Psoas muscle (tissue), 7 donors: ENCODE measurements at regions not wholly inside any gene's neighbourhood (a gene's known extent, or its start where the extent isn't known, plus 50 kb on each side); places are given as distances from the start of the nearest gene placed in this dataset.

Experiments used
- ATAC-seq, 4 donors: fragments of 200-7000 bp; cut with Tn5 transposase; one replicate each; pipeline ENCODE4 v1.9.1; 2020; ENCODE audit warnings: moderate library complexity in 3 of 4, mild to moderate bottlenecking in 2 of 4
- DNase-seq, 2 donors: peaks; one replicate each; pipeline ENCODE4 v3.0.0-alpha.2; 2020
- H3K27ac ChIP-seq: fragments of 200-600 bp; one replicate; pipeline ENCODE4 v1.8.0; 2022
- H3K27me3 ChIP-seq, 3 donors: fragments of 200-600 bp in 1 of 3; one replicate each; pipeline versions ENCODE4 v1.6.1 to v1.8.0; 2013 to 2022; ENCODE audit warnings: low read length in 2 of 3, mild to moderate bottlenecking in 2 of 3, moderate library complexity in 1 of 3; ENCODE audit not compliant: insufficient read depth in 3 of 3
- H3K36me3 ChIP-seq, 2 donors: fragments of 200-600 bp in 1 of 2; one replicate each; pipeline versions ENCODE4 v1.6.1 to v1.8.0; 2013 to 2022; ENCODE audit warnings: low read depth in 1 of 2, mild to moderate bottlenecking in 1 of 2, moderate library complexity in 1 of 2; ENCODE audit not compliant: insufficient read depth in 1 of 2
- H3K4me1 ChIP-seq: fragments of 200-600 bp; one replicate; pipeline ENCODE4 v1.8.0; 2022
- H3K4me3 ChIP-seq: fragments of 200-600 bp; one replicate; pipeline ENCODE4 v1.8.0; 2022; ENCODE audit warnings: mild to moderate bottlenecking
- H3K9me3 ChIP-seq: fragments of 200-600 bp; one replicate; pipeline ENCODE4 v1.8.0; 2022
- CTCF ChIP-seq: fragments of 200-600 bp; IDR thresholded peaks from one replicate; pipeline ENCODE4 v1.8.0; 2022; ENCODE audit warnings: antibody characterized with exemption
- WGBS, 3 donors: extraction: QIAGEN DNeasy Blood & Tissue Kit; methylation state at CpG; one replicate each; pipeline versions ENCODE4 v1.1.6 to v1.1.7; 2013; 5-methylcytosine and 5-hydroxymethylcytosine counted together
- intact Hi-C, 2 donors: fragments of 100-400 bp; cut with DNase I; formaldehyde crosslinking; loops; one replicate each; pipeline versions ENCODE4 v1.11.0 to v1.14.2; 2022
- donor health status: healthy with polysubstance abuse.
- donor health status: DM: no; HTN: no; CAD: no; lungs with moderate emphysema.
- donor health status: Bipolar disorder and iron deficiency.
- donor health status: healthy.
- donor health status: DM: yes; HTN: yes; CAD: no.
- donor health status: DM: no; HTN: no; CAD: no.
- donor health status: DM: yes; HTN: yes; CAD: no.

DNA sequence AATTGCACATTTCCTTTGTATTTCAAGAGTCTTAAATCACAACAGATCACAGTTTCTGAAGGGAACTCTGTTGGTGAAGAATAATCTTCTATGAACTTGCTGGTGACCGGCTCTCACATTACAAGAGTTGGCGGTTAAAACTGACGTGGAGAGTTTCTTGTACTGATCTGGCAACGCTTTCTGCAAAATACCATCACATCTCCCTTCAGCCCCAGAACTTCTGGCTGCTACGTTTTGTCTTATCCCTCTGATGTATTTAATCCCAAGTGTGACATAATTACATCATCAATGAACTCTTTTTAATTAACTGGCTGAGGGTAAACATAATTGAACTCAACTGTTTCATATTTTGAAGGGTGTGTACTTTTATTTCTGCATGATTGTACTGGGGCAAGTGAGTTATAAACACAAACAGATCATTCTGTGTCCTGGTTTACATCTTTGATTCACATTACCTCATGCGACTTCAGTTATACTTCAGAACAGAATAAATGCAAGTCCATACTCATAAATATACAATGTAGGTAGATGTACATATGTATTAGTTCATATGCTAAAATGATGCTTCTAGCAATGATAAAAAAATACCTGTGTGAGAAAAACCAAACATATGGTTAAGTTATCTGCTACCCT, 105.1 kb upstream of the NPVF start:
- WGBS, 3 donors, result 59 to 63% (median 61%) methylated on average over 6 of the region's 6 CpGs
- Histone ChIP-seq H3K4me3 (no peak overlapping the region), H3K9me3 (no peaks in the 10 kb centered on the region), H3K27ac (no peak overlapping the region), H3K27me3 (peaks cover 0 to 2% (median 0%) of the 10 kb centered on the region in 3 donors), H3K36me3 (no peaks in the 10 kb centered on the region), H3K4me1 (no peaks in the 10 kb centered on the region)
- no peak for TF ChIP-seq CTCF
- ATAC-seq (no peak), DNase-seq (no peak)
- intact Hi-C loops, result no loop called here

DNA sequence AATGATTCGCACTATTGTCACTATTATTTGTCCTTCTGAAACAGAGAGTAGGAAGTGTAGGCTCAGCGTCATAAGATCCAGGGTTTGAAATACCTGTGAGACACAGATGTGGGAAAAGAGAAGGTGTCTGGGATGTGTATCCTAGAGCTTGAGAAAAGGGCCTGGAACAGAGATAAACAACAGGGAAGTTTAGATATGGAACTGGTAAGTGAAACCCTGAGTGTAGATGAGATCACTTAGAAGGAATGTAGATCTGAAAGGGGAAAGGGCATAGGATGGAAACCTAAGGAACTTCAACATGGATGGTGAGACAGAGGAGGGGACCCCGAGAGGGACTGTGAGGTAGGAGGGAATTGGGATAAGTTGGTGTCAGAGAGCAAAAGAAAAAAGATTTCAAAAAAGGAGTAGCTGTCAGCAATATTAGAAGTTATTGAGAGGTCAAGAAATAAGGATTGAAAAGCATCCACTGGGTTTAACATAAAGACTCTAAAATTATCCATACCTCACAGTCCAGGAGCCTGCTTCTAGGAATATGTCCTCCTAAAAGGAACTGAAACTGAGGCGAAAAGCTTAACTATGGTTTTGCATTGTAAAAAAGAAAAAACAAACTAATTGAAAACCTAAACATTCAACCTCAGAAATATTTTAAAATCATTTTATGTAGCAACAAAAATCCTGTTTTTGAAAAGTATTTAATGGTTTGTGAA, 119.2 kb upstream of the NPVF start:
- WGBS, 3 donors, result 85 to 88% (median 85%) methylated on average over 4 of the region's 4 CpGs
- no peak overlapping the region for H3K27ac ChIP-seq
- no peaks in the 10 kb centered on the region for H3K9me3 ChIP-seq
- intact Hi-C loops, result no loop called here
- TF ChIP-seq CTCF, result no peak
- no peaks in the 10 kb centered on the region for H3K36me3 ChIP-seq
- H3K4me3 ChIP-seq, result no peak overlapping the region
- ATAC-seq (no peak), DNase-seq (no peak)
- no peaks in the 10 kb centered on the region for H3K4me1 ChIP-seq
- peaks cover 0 to 3% (median 0%) of the 10 kb centered on the region in 3 donors for H3K27me3 ChIP-seq

- Histone ChIP-seq H3K4me3 (no peak overlapping the region), H3K4me1 (no peaks in the 10 kb centered on the region), H3K27ac (no peak overlapping the region), H3K9me3 (no peaks in the 10 kb centered on the region), H3K36me3 (no peaks in the 10 kb centered on the region), H3K27me3 (peaks cover 0 to 3% (median 0%) of the 10 kb centered on the region in 3 donors)
- ATAC-seq (no peak), DNase-seq (no peak)
- 54 to 71% (median 63%) methylated on average over 3 of the region's 3 CpGs for WGBS, 3 donors
- no peak for TF ChIP-seq CTCF
- intact Hi-C loops, result no loop called here
Measured at GRCh38 chr7:25348104-25348503, 119.8 kb upstream of the NPVF start.

GRCh38 chr7:25349283-25350017, 121.2 kb upstream of the NPVF start:
- DNase-seq, result no peak
- no peak for ATAC-seq
- no peak for TF ChIP-seq CTCF
- Histone ChIP-seq H3K27ac (no peak overlapping the region), H3K4me1 (no peaks in the 10 kb centered on the region), H3K4me3 (no peak overlapping the region), H3K27me3 (peaks cover 0 to 3% (median 0%) of the 10 kb centered on the region in 3 donors), H3K36me3 (no peaks in the 10 kb centered on the region), H3K9me3 (no peaks in the 10 kb centered on the region)
- WGBS, 3 donors, result 80 to 88% (median 83%) methylated on average over 6 of the region's 6 CpGs
- intact Hi-C loops, result no loop called here
